ENCODE measurements at regions not wholly inside any gene's neighbourhood (a gene's known extent, or its start where the extent isn't known, plus 50 kb on each side); places are given as distances from the start of the nearest gene placed in this dataset.
"Not testable (repeated sequence)": the region's sequence is repeated elsewhere in the genome, so short reads cannot be mapped to it uniquely, and the experiment has no call there.

DNA sequence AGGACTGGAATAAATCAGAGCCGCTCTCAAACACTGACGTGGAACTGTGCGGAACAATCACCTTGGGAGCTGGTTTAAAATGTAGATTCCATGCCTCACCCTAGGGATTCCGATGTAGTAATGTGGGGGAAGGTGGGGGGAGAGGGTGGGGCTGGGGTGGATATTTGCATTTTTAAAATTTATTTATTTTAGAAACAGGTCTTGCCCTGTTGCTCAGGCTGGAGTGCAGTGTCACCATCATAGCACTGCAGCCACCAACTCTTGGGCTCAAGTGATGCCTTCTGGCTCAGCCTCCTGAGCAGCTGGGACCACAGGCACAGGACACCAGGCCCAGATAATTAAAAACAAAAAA, 101.9 kb upstream of the SEC22B start:
- not testable (repeated sequence) for DNase-seq (ENCODE audit: low read depth in 2 of 2)

DNA sequence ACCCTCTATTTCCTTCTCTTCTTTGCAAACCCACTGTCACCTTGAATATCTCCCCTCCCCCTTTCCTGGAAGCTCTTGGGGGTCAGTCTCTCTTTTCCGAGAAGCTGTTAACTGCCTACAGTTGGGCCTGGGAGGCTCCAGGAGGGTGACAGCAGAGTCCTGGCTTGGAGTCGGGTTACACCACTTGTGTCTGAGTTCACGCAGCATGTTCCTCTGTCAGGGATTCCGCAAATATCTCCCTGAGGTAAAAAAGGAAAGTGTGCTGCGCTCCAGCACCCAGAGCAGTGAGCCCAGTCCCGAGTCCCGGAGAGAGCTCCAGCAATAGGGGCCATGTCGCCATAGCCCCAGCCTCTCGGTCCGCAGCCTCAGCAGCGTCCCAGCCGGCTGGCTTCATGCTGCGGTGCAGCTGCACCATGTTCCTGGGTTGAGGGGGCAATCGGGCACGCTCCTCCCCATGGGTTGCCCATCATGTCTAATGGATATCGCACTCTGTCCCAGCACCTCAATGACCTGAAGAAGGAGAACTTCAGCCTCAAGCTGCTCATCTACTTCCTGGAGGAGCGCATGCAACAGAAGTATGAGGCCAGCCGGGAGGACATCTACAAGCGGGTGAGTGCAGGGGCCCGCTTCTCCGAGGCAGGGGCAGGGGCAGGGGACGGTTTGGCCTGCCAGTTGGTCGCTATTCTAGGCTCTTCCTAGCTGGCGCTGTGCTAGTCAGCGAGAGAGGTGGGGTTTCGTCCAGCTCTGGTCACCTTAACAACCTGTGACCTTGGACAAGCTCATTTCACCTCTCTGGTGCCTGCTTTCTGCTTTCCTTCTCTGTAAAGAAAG, 101.3 kb upstream of the SEC22B start:
- DNase-seq (ENCODE audit: low read depth in 2 of 2): not testable (repeated sequence)

DNA sequence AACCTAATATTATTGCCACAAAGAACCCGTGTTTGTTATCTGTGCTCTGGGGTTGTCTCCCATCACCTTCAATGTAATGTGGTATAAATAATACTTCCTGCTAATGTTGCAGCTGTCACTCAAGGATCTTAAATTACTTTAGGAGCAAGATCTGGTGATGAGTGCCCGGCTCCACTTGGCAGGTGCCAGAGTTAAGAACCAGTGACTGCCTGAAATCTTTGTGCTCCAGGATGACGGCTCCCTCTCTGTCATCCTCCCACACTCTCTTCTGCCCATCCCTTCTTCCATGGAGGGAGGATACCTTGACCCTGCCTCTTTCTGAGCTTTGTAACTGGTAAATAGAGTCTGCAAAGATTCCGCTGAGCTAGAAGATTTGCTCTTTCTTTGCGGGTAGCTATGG, 100.4 kb upstream of the SEC22B start:
- not testable (repeated sequence) for DNase-seq (ENCODE audit: low read depth in 2 of 2)

DNA sequence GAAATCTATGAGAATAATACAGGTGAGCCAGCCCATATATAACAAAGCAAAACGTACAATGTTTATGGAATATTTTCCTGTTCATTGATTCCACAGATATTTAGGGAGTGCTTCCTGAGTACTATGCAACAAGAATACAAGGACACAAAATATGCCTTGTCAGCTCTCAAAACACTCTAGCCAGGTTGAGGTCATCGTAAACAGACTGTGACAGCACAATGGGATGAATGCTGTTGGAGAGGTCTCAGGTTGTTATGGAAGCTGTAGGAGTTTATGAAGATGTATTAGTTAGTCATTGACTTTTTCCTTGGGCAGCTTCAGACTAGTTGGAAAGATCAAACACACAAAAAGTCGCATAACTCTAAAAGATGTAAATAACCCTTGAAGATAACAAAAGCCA, 98.1 kb upstream of the SEC22B start:
- not testable (repeated sequence) for DNase-seq (ENCODE audit: low read depth in 2 of 2)

DNA sequence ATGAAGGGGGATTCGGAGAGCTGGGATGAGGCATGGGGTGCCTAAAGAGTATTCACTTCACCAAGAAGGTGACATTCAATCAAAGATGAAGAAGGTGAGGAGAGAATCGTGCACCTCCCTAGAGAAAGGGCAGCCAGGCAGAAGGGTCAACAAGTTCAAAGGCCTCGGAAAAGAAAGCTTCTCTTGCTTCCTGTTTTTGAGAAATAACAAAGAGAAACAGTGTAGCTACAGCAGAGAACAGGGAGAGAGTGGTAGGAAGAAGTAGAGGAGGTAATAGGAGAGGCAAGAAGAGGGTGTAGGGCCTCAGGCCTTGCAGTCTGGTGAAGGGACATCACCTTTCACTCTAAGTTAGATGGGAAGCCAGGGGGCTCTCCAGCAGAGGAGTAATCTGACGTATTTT, 97.0 kb upstream of the SEC22B start:
- DNase-seq (ENCODE audit: low read depth in 2 of 2): not testable (repeated sequence)

DNA sequence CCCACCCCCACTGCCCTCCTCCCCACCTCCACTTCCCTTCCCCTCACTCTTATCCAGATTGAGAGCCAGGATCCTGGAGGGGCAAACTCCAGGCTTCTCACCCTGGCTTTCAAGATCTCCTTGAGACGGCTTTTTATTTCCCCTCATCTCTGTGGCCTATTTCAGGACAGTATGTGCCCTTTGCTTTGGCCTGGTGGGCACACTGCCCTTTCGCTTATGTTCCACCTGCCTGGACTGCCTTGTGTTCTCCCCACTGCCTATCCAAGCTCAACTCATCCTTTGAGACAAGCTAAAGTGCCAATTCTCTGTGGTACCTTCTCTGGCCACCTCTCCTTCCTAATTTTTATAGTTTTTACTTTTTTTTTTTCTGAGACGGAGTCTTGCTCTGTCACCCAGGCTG, 95.9 kb upstream of the SEC22B start:
- not testable (repeated sequence) for DNase-seq (ENCODE audit: low read depth in 2 of 2)

DNA sequence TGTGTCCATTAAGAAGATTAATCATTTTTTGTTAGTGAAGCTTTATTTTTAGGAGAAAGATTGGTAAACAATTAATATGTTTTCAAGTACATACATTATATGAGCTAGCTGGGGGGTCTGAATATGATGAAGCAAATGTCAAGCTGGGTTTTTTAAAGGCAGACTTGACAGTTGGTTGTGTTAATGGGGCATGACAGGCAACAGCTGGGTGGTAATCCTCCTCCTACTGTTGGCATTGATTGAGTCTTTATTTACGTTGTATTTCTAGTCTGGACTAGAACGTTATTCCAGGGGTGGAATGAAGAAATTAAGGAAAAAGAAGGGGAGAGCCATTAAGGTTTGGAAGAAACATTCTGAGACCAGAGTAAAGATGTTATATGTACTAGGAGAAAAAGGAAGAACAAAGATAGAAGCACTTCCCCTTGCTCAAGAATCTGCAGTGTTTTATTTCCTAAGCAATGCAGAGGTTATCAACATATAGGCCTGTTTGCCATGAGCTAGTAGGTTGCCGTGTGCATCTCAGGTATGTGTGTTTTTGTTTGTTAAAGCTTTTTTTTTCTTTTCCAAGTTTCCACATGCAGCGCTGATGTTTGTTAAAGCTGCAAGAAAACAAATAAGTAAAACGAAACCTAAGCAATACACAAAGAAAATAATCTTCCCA, 95.4 kb upstream of the SEC22B start:
- DNase-seq (ENCODE audit: low read depth in 2 of 2): not testable (repeated sequence)

DNA sequence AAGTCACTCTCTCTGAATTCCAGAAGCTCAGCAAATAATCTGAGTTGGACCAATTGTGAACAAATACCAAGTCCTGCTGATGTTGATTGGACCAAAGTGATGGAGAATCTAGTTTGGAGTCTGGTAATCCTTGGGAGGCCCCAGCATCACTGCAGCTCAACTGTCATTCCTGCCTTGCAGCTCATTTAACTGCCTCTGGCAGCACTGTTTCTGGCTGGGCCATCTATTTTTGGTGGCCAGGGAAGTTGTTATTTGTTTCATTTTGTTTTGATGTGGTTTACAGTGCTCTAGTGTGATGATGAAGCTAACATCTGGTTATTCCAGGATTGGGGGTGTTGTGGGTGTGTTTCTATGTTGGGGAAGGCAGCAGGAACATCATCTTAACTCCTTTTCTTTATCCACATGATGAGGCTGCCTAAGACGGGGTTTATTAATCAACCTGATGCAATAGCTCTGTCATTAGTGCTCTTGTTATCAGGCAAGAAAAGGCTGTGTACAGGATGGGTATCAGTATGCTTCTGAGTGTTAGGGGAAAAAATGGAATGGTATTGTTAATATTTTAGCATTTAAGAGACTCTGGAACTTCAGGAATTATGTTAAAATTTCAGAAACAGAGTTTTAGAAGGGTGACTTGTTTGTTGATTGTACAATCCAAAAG, 91.7 kb upstream of the SEC22B start:
- not testable (repeated sequence) for DNase-seq (ENCODE audit: low read depth in 2 of 2)

DNA sequence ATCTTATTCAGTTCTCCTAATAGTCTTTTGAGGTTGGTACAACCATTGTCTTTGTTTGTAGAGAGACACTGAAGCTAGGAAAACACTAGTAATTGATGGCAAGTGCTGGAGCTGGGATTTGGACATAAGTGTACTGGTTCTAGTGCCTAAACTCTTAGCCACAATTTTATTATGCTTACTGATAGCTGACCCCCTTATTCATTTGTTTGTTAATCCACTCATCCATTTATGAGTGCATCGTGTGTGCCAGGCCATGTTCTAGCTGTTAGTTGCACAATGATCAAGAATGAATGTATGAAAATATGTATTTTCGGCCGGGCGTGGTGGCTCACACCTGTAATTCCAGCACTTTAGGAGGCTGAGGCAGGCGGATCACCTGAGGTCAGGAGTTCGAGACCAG, 88.2 kb upstream of the SEC22B start:
- DNase-seq (ENCODE audit: low read depth in 2 of 2): not testable (repeated sequence)

DNA sequence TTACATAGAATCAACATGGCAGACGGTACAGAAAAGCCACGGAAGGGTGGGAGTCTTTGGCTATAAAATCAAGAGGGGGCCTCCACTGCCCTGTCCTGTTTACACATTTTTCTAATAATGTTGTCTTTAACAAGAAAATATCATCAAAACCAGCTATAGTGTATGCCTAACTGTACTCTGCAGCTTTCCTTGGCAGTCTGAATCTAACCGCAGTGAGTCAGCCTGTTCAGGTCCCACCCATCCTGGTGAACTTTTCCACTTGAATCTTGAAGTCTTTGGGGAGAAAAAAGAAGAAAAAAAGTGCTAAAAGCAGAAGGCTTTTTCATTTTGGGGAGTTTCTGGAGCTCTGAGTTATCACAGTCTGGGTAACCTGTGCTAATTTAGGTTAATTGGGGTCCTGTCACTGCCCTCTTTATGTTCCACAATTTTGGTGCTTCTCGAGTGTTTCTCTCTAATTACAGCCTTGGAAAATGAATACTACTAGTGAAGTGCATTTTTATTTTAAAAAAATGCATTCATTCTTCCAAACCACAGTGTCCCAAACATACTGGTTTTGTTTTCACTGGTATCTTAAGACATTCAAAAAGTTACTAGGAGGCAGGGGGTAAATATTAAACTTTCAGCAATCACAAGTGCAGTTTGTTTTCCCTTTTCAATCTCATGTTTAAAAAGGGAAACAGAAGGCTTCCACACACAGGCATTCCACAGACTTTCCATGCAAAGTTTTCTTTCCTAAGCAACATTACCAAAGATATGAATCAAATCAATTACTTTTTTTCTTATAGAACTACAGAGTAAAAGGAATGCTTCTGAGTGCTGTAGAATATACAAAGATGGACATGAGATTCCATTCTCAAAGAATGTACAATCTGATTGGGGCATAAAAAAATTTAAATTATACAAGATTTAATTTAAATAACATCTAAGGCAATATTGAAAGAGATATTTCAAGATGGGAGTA, 86.8 kb upstream of the SEC22B start:
- DNase-seq (ENCODE audit: low read depth in 2 of 2): not testable (repeated sequence)

DNA sequence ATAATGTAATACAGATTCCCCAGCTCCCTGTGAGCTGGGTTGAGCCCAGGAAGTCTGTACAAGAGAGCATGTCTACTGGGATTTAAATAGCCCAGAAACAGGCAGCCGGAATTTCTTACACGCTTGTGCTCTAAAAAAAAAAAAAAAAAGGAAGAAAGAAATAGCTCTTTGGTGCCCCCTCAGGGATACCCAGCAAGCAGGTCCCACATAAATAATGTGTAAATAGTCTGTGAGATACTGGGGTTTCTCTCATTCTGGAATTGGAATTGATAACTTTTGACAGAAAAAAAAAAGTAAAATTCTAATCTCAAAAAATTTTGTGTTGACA, 81.4 kb upstream of the SEC22B start:
- not testable (repeated sequence) for DNase-seq (ENCODE audit: low read depth in 2 of 2)

DNA sequence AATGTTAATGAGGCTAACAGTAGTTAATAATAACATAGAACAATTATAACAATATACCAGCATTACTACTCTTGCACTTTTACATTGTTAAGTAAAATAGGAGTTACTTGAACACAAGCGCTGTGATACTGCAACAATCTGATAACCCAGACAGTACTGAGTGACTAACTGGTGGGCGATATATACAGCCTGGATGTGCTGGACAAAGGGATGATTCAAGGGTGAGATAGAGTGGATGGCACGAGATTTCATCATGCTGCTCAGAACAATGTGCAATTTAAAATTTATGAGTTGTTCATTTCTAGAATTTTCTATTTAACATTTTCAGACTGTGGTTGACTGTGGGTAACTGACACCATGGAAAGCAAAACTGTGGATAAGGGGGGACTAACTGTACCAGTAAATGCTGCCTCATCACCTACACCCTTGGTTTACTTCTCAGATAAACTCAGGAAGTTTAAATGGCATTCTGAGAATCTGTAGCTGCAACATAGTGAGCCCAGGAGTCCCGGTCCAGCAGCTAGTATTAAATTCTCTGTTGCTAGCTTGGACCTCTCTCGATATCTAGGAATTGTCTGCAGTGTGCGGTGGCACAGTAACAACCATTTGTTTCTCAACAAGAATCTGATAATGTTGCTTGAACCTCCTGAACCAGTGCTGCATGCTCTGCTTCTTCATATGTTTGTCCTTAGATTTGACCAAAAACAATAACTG, 80.9 kb upstream of the SEC22B start:
- not testable (repeated sequence) for DNase-seq (ENCODE audit: low read depth in 2 of 2)

DNA sequence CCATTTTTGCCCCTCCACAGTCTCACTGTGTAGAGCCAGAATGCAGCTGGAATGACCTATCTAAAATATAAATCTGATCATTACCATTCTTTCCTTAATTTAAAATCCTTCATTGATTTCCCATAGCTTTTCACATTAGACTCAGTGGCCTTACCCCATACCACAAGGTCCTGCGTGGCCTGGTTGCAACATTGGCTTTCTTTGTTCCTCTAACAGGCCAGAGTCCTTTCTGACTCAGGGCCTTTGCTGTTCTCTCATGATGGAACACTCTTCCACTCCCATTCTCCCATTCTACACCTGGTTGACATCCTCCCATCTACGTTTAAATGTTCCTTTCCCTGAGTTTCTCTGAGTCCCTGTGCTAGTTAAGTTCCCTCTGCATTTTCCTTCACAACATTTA, 74.4 kb upstream of the SEC22B start:
- DNase-seq (ENCODE audit: low read depth in 2 of 2): not testable (repeated sequence)

DNA sequence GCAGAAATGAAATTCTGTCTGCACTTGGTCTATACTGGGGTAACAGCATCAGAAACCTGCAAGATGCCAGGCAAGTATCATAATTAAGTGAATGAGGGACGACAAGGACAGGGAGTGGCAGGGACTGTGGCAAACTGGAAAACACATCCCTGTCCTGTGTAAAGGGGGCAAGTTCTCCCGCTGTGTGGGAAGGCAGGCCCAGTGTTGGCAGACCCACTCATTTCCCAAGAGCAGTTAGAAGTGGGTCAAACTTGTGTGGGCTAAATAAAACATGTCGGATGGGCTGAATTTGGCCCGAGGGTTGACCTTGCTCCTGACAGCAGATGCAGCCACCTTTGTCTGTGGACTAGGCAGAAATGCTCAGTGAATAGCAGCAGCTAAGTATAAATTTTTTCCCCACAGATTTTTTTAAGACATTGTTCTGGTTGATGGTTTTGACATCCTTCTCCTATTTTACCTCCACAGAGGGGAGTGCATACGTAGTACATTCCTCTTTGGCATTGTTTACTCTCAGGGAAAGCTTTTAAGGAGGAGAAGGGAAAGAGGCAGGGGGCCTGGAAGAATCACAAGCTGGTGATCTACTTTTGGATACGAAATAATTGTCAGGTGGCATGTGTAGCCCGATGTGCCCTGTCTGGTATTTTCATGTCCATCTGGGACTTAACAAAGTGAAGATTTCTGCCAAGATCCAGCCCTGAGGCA, 72.6 kb upstream of the SEC22B start:
- DNase-seq (ENCODE audit: low read depth in 2 of 2): not testable (repeated sequence)

DNA sequence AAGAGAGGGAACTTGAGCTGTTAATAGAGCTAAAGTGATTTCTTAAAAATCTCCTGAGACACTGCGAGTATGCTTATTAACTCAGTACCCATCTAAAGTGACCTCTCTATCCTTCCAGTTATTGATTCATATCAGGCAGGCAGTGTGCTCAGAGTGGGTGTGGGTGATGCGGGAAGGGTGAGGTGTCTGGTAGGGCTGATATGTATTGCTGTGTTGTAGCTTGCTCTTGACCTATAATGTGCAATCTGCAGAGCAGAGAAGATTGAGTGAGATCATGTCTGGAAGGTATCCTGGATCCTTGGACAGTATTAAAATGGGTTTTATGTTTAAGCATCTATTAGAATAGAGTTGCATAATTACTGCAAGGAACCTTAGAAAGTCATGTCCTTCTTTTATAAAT, 71.9 kb upstream of the SEC22B start:
- DNase-seq (ENCODE audit: low read depth in 2 of 2): not testable (repeated sequence)

DNA sequence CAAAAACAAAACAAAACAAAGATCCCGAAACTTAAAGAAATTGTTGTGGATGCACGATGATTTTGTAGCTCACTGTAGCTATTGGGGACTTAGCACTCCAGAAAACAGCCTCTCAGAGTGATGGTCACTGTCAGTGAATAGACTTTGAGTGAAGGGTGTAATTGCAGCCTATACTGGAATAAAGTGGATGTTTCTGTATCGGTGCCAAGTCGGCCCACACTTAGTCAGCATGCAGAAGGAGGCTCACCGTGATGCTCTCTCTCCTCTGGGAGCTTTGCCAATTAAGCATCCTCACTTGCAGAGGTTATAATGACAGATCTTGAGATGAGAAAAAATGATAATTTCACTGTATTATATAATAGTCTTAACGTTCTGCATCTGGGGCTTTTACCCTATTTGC, 67.5 kb upstream of the SEC22B start:
- DNase-seq (ENCODE audit: low read depth in 2 of 2): not testable (repeated sequence)

DNA sequence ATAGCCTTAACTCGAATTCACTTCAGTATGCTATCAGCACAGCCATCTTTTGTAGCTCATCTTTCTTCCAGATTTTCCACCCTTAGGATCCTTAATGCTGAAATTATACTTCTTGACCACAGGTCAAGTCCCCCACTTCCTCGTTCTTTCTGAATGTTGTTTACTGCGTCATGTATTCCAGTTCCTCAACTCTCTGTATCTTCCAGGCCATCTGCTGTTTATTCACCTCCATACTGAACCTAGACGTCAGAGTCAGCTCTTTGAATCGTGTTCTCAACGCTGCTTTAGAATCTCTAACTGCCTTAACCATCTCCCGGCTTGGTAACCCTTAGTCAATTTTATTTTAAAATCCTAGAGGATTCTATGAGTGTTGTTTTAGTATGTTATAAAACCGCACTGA, 66.3 kb upstream of the SEC22B start:
- not testable (repeated sequence) for DNase-seq (ENCODE audit: low read depth in 2 of 2)

DNA sequence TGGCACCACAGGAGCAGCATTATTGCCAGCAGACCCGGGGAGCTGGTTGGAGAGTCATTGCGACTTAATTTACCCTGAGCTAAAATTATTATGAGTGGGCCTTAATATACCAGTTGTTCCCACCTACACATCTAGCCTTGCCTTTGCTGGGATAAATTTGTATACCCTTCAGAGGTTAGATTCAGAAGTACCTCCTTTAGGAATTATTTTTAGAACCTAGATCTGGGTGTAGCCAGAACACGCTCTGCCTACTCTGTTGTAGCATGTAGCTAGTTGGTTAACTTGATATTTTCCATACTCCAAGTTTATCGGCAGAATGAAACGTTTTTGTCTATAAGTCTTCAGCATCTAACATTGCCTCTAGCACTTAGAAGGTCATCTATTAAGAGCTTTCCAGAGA, 65.5 kb upstream of the SEC22B start:
- not testable (repeated sequence) for DNase-seq (ENCODE audit: low read depth in 2 of 2)

DNA sequence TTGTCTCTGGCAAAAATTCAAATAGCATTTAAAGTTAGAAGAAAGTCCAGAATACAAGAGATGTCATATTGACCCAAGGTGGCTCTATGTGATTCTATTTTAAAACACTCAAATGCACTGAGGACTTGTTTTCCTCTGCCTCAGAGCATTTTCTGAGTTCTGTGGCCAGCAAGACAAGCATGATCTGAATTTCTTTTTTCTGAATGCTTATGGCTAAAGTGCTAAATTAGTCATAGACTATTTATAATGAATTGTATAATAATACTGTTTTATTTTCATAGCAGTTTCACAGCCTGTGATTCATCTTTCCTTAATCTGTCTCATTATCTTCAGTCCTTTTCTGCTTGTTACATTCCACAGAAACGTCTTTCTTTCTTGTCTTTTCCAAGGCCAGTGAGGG, 63.9 kb upstream of the SEC22B start:
- not testable (repeated sequence) for DNase-seq (ENCODE audit: low read depth in 2 of 2)

DNA sequence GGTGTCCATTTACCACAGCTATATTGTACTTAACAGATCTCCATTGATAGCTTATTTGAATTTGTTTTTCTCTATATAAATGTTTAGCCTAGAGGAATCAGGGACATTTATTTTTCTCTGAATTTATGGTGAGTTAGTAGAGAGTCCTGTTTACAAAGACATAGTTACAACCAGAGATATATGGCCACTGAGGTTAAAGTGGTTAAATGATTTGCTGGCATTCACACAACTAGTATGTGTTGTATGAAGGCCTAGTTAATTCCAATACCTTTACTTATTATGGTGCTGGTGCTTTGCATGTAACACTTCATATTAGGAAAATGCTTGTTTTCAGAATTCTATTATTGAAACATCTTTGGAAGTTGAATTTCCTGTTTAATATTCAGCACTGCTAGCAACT, 63.0 kb upstream of the SEC22B start:
- DNase-seq (ENCODE audit: low read depth in 2 of 2): not testable (repeated sequence)

Measured in lung microvascular endothelial cell (primary cell).